ENCODE measurements at regions not wholly inside any gene's neighbourhood (a gene's known extent, or its start where the extent isn't known, plus 50 kb on each side); places are given as distances from the start of the nearest gene placed in this dataset.

GRCh38 chr10:123463181-123463580, 203.0 kb upstream of the GPR26 start:
- no peak overlapping the region for H4K8ac ChIP-seq (replicated peaks; ENCODE audit: insufficient read length, low read depth, low read length)

More at GRCh38 chr10:123463181-123463580, 203.0 kb upstream of the GPR26 start:
- H4K91ac ChIP-seq (ENCODE audit: insufficient read length, low read depth, low read length): no peak overlapping the region
- no peaks in the 10 kb centered on the region for H4K20me1 ChIP-seq (ENCODE audit: control insufficient read depth, insufficient read depth, insufficient read length)
- H4K5ac ChIP-seq (ENCODE audit: insufficient read length, low read depth, low read length): no peak overlapping the region
- no peak overlapping the region for H3K14ac ChIP-seq (ENCODE audit: insufficient read depth, low read length)
- Mint-ChIP-seq H3K4me1 (peaks cover 55 to 61% of the 10 kb centered on the region in 2 experiments), H3K9me3 (no peaks in the 10 kb centered on the region), H3K27ac (peak overlapping the region in 1 of 3 experiments; percentile 63; a peak in 2 of 7 replicates), H3K36me3 (ENCODE audit: insufficient read depth in 1 of 3, low read depth in 3 of 3) (no peaks in the 10 kb centered on the region), H3K4me3 (no peak overlapping the region), H3K27me3 (ENCODE audit: low read depth) (no peaks in the 10 kb centered on the region; the same call in 1 of the 2 replicates)
- H2BK20ac ChIP-seq (ENCODE audit: low read depth, low read length, poor library complexity, severe bottlenecking): no peak overlapping the region
- no peaks in the 10 kb centered on the region for H3K27me3 ChIP-seq (ENCODE audit: insufficient read depth, low read length)
- H3K27ac ChIP-seq (ENCODE audit: insufficient read length, low read depth, low read length): no peak overlapping the region
- H2AFZ ChIP-seq (ENCODE audit: low read length): no peak overlapping the region
- H3K79me1 ChIP-seq (ENCODE audit: insufficient read depth, low read depth, low read length, poor library complexity, severe bottlenecking): no peaks in the 10 kb centered on the region
- peaks cover 8% of the 10 kb centered on the region; the same call in 1 of the 2 replicates for H3K4me1 ChIP-seq (ENCODE audit: insufficient read depth, low read length)
- no peak overlapping the region for H3T11ph ChIP-seq (ENCODE audit: low read length)
- no peak overlapping the region for H3K4me2 ChIP-seq (ENCODE audit: insufficient read depth, insufficient read length, low read length)
- H3K9ac ChIP-seq (ENCODE audit: extremely low read depth, insufficient read length, low read length): no peak overlapping the region
- H2AK5ac ChIP-seq (ENCODE audit: insufficient read length, low read length): no peak overlapping the region
- H2BK12ac ChIP-seq (ENCODE audit: insufficient read length, low read depth, low read length): no peak overlapping the region
- H3K9me3 ChIP-seq (ENCODE audit: control insufficient read depth, low read depth, low read length): no peaks in the 10 kb centered on the region
- no peak overlapping the region for H3K4ac ChIP-seq (ENCODE audit: low read depth, low read length)
- H3K79me2 ChIP-seq (ENCODE audit: insufficient read depth, low read length): no peaks in the 10 kb centered on the region
- H2BK15ac ChIP-seq (ENCODE audit: low read depth, low read length): no peak overlapping the region
- no peak overlapping the region for H3K56ac ChIP-seq (ENCODE audit: insufficient read length, low read depth, low read length)
- H3K23ac ChIP-seq (ENCODE audit: insufficient read length, low read depth, low read length): no peak overlapping the region
- H3K23me2 ChIP-seq (ENCODE audit: insufficient read length, low read depth, low read length, poor library complexity, severe bottlenecking): no peaks in the 10 kb centered on the region
- H2BK5ac ChIP-seq (ENCODE audit: insufficient read length, low read length): no peak overlapping the region
- no peak overlapping the region for H3K18ac ChIP-seq (ENCODE audit: insufficient read length, low read depth, low read length)
- DNase-seq: no peak
- H2BK120ac ChIP-seq (ENCODE audit: low read depth, low read length, poor library complexity, severe bottlenecking): no peak overlapping the region
- WGBS (ENCODE audit: extremely low coverage, insufficient read length, low lambda C conversion rate): no CpG with 5 or more reads among the region's 3 CpGs
- TF ChIP-seq CTCF (conservative IDR thresholded peaks at IDR 0.05): no peak

Data from H9 (cell line).